Colonic mucosa (tissue), 4 donors: ENCODE measurements at regions not wholly inside any gene's neighbourhood (a gene's known extent, or its start where the extent isn't known, plus 50 kb on each side); places are given as distances from the start of the nearest gene placed in this dataset.
"Not testable (repeated sequence)": the region's sequence is repeated elsewhere in the genome, so short reads cannot be mapped to it uniquely, and the experiment has no call there.

Source experiments
- DNase-seq: peaks from one replicate; pipeline ENCODE4 v3.0.0-alpha.2; 2020
- H3K27ac ChIP-seq: fragments of 200-600 bp; one replicate; pipeline ENCODE4 v1.8.0; 2021
- H3K27me3 ChIP-seq: fragments of 200-600 bp; one replicate; pipeline ENCODE4 v1.8.0; 2021
- H3K36me3 ChIP-seq: fragments of 200-600 bp; one replicate; pipeline ENCODE4 v1.8.0; 2021
- H3K4me1 ChIP-seq: fragments of 200-600 bp; one replicate; pipeline ENCODE4 v1.8.0; 2021; ENCODE audit warnings: mild to moderate bottlenecking
- H3K4me3 ChIP-seq: fragments of 200-600 bp; one replicate; pipeline ENCODE4 v1.8.0; 2021
- H3K9ac ChIP-seq, 2 donors: one replicate each; pipeline ENCODE4 v1.7.0; 2013; ENCODE audit warnings: control low read depth in 2 of 2, low read depth in 2 of 2, low read length in 2 of 2
- H3K9me3 ChIP-seq: fragments of 200-600 bp; one replicate; pipeline ENCODE4 v1.8.0; 2021
- CTCF ChIP-seq: fragments of 200-600 bp; IDR thresholded peaks from one replicate; pipeline ENCODE4 v1.8.0; 2022; ENCODE audit warnings: antibody characterized with exemption, mild to moderate bottlenecking
- intact Hi-C: fragments of 100-400 bp; cut with DNase I; formaldehyde crosslinking; loops from one replicate; pipeline ENCODE4 v1.14.1; 2022
- donor health status: healthy.
- donor health status: DM: no; HTN: no; CAD: no.
- donor health status: DM: no; HTN: no; CAD: no.

DNA sequence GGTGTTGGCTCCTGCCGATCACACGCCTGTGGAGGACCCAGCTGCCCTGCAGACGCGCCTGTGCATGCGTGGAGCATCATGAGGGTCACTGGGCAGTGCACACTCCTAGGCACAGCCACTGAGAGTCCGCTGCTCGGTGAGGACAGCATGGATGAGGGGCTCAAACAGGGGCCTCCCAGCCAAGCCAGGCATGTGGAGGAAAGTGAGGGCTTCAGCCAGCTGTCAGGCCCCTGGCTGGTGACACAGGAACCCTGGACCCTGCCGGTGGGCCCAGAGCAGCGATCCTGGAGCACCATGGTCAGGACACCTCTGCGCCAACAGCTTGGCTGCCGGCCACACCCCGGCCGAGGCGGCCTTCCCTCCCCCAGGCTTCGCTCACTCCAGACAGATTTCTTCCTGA is 171.2 kb downstream of the RTP5 start:
- no peak for DNase-seq
- TF ChIP-seq CTCF, result no peak
- Histone ChIP-seq H3K4me1 (no peaks in the 10 kb centered on the region), H3K4me3 (no peak overlapping the region), H3K9ac (no peak overlapping the region), H3K9me3 (no peaks in the 10 kb centered on the region), H3K27ac (no peak overlapping the region), H3K36me3 (no peaks in the 10 kb centered on the region), H3K27me3 (no peaks in the 10 kb centered on the region)
- intact Hi-C loops, result no loop called here

DNA sequence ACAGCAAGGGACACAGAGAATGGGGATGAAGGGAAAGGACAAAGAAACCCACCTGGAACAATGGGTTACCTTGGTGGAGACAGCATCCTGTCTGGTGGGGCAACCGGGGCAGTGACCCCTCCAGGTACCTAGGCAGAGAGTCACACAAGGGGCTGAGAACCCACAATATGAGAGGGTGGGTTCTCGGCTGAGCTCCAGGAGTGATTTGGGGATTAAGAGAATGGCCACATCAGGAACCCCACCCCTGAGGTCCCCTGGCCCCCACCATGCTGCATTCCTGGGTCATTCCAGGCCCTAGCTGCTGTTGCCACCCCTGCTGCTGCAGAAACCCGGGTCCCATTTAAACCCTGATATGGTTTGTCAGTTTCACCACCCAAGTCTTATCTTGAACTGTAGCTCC is 172.3 kb downstream of the RTP5 start:
- Histone ChIP-seq H3K9me3 (no peaks in the 10 kb centered on the region), H3K27me3 (no peaks in the 10 kb centered on the region), H3K36me3 (no peaks in the 10 kb centered on the region), H3K4me1 (no peaks in the 10 kb centered on the region), H3K4me3 (no peak overlapping the region), H3K9ac (no peak overlapping the region), H3K27ac (no peak overlapping the region)
- intact Hi-C loops, result no loop called here
- no peak for DNase-seq
- no peak for TF ChIP-seq CTCF

GRCh38 chr2:242043538-242044312 is 174.2 kb downstream of the RTP5 start:
- no peak for TF ChIP-seq CTCF
- Histone ChIP-seq H3K36me3 (no peaks in the 10 kb centered on the region), H3K4me3 (no peak overlapping the region), H3K27me3 (no peaks in the 10 kb centered on the region), H3K27ac (no peak overlapping the region), H3K9ac (no peak overlapping the region), H3K4me1 (no peaks in the 10 kb centered on the region), H3K9me3 (no peaks in the 10 kb centered on the region)
- intact Hi-C loops, result no loop called here
- no peak for DNase-seq

DNA sequence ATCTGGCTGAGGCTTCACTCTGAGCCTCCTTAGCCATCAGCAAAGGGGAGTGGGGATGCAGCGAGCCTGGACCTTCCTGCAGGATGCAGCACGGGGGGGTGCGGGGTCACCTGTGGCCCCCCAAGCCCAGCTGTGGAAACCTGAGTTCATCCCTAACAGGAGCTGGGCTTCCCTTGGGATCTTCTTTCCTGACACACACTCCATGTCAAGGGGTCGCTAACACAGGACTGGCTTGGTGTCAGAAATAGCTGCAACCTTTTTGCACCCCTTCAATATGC is 174.7 kb downstream of the RTP5 start:
- no peaks in the 10 kb centered on the region for H3K27me3 ChIP-seq

DNA sequence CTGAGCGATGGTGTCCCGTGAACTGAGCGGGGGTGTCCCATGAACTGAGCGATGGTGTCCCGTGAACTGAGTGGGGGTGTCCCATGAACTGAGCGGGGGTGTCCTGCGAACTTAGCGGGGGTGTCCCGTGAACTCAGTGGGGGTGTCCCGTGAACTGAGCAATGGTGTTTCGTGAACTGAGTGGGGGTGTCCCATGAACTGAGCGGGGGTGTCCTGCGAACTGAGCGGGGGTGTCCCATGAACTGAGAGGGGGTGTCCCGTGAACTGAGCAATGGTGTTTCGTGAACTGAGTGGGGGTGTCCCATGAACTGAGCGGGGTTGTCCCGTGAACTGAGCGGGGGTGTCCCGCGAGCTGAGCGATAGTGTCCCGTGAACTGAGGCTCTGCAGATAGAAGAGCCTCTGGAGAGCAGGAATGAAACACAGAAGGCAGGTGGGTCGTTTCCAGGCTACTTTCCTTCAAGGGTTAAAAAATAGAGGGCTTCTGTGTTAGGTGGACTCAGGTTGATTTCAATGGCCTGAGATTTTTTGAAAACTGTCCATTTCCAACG is 176.1 kb downstream of the RTP5 start:
- H3K9ac ChIP-seq, H3K4me3 ChIP-seq, intact Hi-C loops, H3K9me3 ChIP-seq, H3K27ac ChIP-seq, H3K36me3 ChIP-seq, DNase-seq, H3K4me1 ChIP-seq, H3K27me3 ChIP-seq: not testable (repeated sequence)

More for the DNA sequence above, 174.7 kb downstream of the RTP5 start:
- Histone ChIP-seq H3K27ac (no peak overlapping the region), H3K9me3 (no peaks in the 10 kb centered on the region), H3K4me3 (no peak overlapping the region), H3K36me3 (no peaks in the 10 kb centered on the region), H3K9ac (no peak overlapping the region), H3K4me1 (no peaks in the 10 kb centered on the region)
- no peak for TF ChIP-seq CTCF
- no peak for DNase-seq
- intact Hi-C loops, result no loop called here

DNA sequence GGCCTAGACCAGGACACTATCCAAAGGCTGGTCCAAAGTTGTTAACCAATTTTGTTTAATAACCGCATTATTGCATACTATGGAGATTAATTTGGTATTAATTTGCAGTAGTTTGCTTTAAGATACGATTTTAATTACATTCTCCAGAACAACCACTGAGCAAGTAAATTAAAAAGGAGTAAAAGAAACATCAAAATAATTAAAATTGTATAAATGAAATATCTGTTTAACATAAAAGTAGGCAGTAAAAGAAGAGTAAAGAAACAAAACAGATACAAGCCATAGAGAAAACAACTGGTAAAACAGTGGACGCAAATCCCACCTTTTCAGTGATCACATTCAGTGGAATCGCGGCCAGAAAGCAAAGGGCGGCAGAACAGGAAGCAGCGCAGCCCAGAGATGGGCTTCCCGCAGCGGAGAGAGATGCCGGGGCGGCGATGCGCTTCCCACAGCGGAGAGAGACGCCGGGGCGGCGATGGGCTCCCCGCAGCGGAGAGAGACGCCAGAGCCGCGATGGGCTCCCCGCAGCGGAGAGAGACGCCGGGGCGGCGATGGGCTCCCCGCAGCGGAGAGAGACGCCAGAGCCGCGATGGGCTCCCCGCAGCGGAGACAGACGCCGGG is 176.8 kb downstream of the RTP5 start:
- no peaks in the 10 kb centered on the region for H3K36me3 ChIP-seq
- no peak for DNase-seq
- no peak overlapping the region for H3K9ac ChIP-seq
- no peak for TF ChIP-seq CTCF
- intact Hi-C loops, result no loop called here
- H3K27me3 ChIP-seq, result no peaks in the 10 kb centered on the region
- H3K9me3 ChIP-seq, result no peaks in the 10 kb centered on the region
- H3K4me1 ChIP-seq, result no peaks in the 10 kb centered on the region
- no peak overlapping the region for H3K4me3 ChIP-seq
- H3K27ac ChIP-seq, result no peak overlapping the region
